Sciatic nerve (tissue), 2 donors: ENCODE measurements at regions not wholly inside any gene's neighbourhood (a gene's known extent, or its start where the extent isn't known, plus 50 kb on each side); places are given as distances from the start of the nearest gene placed in this dataset.

Source experiments
- ATAC-seq: fragments of 200-7000 bp; cut with Tn5 transposase; one replicate; pipeline ENCODE4 v1.9.1; 2020; ENCODE audit warnings: mild to moderate bottlenecking, moderate library complexity
- DNase-seq: peaks from one replicate; pipeline ENCODE4 v3.0.0-alpha.2; 2020; ENCODE audit warnings: low spot score
- intact Hi-C: fragments of 100-400 bp; cut with DNase I; formaldehyde crosslinking; loops from one replicate; pipeline ENCODE4 v1.14.2; 2022
- donor health status: DM: no; HTN: no; CAD: no.
- donor health status: DM: no; HTN: no; CAD: no.

GRCh38 chr22:48152164-48152775 is 1389.8 kb downstream of the TBC1D22A start:
- intact Hi-C loops: no loop called here

GRCh38 chr22:48151641-48152040 is 1389.2 kb downstream of the TBC1D22A start:
- DNase-seq: no peak
- ATAC-seq: no peak
- intact Hi-C loops: no loop called here

More at GRCh38 chr22:48152164-48152775, 1389.8 kb downstream of the TBC1D22A start:
- ATAC-seq (no peak), DNase-seq (no peak)

- no peak for DNase-seq
- no peak for ATAC-seq
- intact Hi-C loops: no loop called here
These were observed 1385.4 kb downstream of the TBC1D22A start for GRCh38 chr22:48147831-48148230.

GRCh38 chr22:48147404-48147803 is 1385.0 kb downstream of the TBC1D22A start:
- intact Hi-C loops: no loop called here
- no peak for DNase-seq
- ATAC-seq: no peak

- intact Hi-C loops: no loop called here
- DNase-seq: no peak
- no peak for ATAC-seq
These were observed 1384.0 kb downstream of the TBC1D22A start for GRCh38 chr22:48146426-48146825.

- intact Hi-C loops: no loop called here
- no peak for ATAC-seq
- no peak for DNase-seq
These were observed 1383.3 kb downstream of the TBC1D22A start for GRCh38 chr22:48145738-48146137.

- intact Hi-C loops: no loop called here
- no peak for ATAC-seq
These were observed 1381.9 kb downstream of the TBC1D22A start for GRCh38 chr22:48144318-48144717.

GRCh38 chr22:48143856-48144255 is 1381.4 kb downstream of the TBC1D22A start:
- intact Hi-C loops: no loop called here
- no peak for DNase-seq
- ATAC-seq: no peak

More at GRCh38 chr22:48144318-48144717, 1381.9 kb downstream of the TBC1D22A start:
- DNase-seq: no peak

GRCh38 chr22:48142388-48142787 is 1379.9 kb downstream of the TBC1D22A start:
- intact Hi-C loops: no loop called here
- DNase-seq (no peak), ATAC-seq (no peak)

- DNase-seq: no peak
- intact Hi-C loops: no loop called here
- no peak for ATAC-seq
These were observed 1378.9 kb downstream of the TBC1D22A start for GRCh38 chr22:48141301-48141700.

GRCh38 chr22:48140261-48140813 is 1377.9 kb downstream of the TBC1D22A start:
- DNase-seq (no peak), ATAC-seq (no peak)
- intact Hi-C loops: no loop called here

- intact Hi-C loops: no loop called here
- no peak for DNase-seq
- ATAC-seq: no peak
These were observed 1377.3 kb downstream of the TBC1D22A start for GRCh38 chr22:48139776-48140175.

- intact Hi-C loops: no loop called here
- ATAC-seq: no peak
- DNase-seq: no peak
These were observed 1376.4 kb downstream of the TBC1D22A start for GRCh38 chr22:48138855-48139254.

- intact Hi-C loops: no loop called here
- no peak for DNase-seq
- no peak for ATAC-seq
These were observed 1376.0 kb downstream of the TBC1D22A start for GRCh38 chr22:48138427-48138826.

GRCh38 chr22:48137640-48138039 is 1375.2 kb downstream of the TBC1D22A start:
- intact Hi-C loops: no loop called here
- no peak for ATAC-seq

GRCh38 chr22:48135592-48135991 is 1373.1 kb downstream of the TBC1D22A start:
- DNase-seq (no peak), ATAC-seq (no peak)
- intact Hi-C loops: no loop called here

More at GRCh38 chr22:48137640-48138039, 1375.2 kb downstream of the TBC1D22A start:
- DNase-seq: no peak

- ATAC-seq (no peak), DNase-seq (no peak)
- intact Hi-C loops: no loop called here
These were observed 1363.0 kb downstream of the TBC1D22A start for GRCh38 chr22:48125416-48125815.

GRCh38 chr22:48121984-48122383 is 1359.5 kb downstream of the TBC1D22A start:
- DNase-seq (no peak), ATAC-seq (no peak)
- intact Hi-C loops: loop anchor here (5.0 kb wide), 1 partner anchor 1725 kb away; no protein-coding TSS in a partner anchor

- ATAC-seq (no peak), DNase-seq (no peak)
- intact Hi-C loops: no loop called here
These were observed 1356.2 kb downstream of the TBC1D22A start for GRCh38 chr22:48118654-48119053.

GRCh38 chr22:48116871-48117270 is 1354.4 kb downstream of the TBC1D22A start:
- ATAC-seq (no peak), DNase-seq (no peak)
- intact Hi-C loops: no loop called here
